Right lobe of liver (tissue), 6 donors: ENCODE measurements at regions not wholly inside any gene's neighbourhood (a gene's known extent, or its start where the extent isn't known, plus 50 kb on each side); places are given as distances from the start of the nearest gene placed in this dataset.

Experiments
- ATAC-seq, 4 donors: fragments of 200-7000 bp; cut with Tn5 transposase; one replicate each; pipeline ENCODE4 v1.9.1; 2020; ENCODE audit warnings: mild to moderate bottlenecking in 4 of 4, moderate library complexity in 4 of 4
- DNase-seq, 3 donors: peaks; one replicate each; pipeline ENCODE4 v3.0.0-alpha.2; 2020
- H3K27ac ChIP-seq, 3 donors: fragments of 200-600 bp; one replicate each; pipeline ENCODE4 v1.8.0; 2022
- H3K27me3 ChIP-seq, 2 donors: fragments of 200-600 bp; one replicate each; pipeline ENCODE4 v1.8.0; 2022
- H3K36me3 ChIP-seq, 4 donors: fragments of 200-600 bp; sonication (generic) in 1 of 4; one replicate each; pipeline versions ENCODE4 v1.5.1 to v1.8.0; 2017 to 2022; ENCODE audit warnings: control low read depth in 1 of 4
- H3K4me1 ChIP-seq, 4 donors: fragments of 200-600 bp; sonication (generic) in 1 of 4; one replicate each; pipeline versions ENCODE4 v1.5.1 to v1.8.0; 2017 to 2022; ENCODE audit warnings: control low read depth in 1 of 4
- H3K4me3 ChIP-seq, 3 donors: fragments of 200-600 bp; one replicate each; pipeline ENCODE4 v1.8.0; 2022
- H3K9me3 ChIP-seq, 4 donors: fragments of 200-600 bp; sonication (generic) in 1 of 4; one replicate each; pipeline versions ENCODE4 v1.5.1 to v1.8.0; 2017 to 2022; ENCODE audit warnings: control low read depth in 1 of 4
- CTCF ChIP-seq, 4 donors: fragments of 200-600 bp in 3 of 4; fragments of 450-650 bp in 1 of 4; IDR thresholded peaks; one replicate each; pipeline versions ENCODE4 v1.5.1 to v1.8.0; 2016 to 2022; ENCODE audit warnings: antibody characterized with exemption in 4 of 4, mild to moderate bottlenecking in 2 of 4
- POLR2A ChIP-seq: fragments of 450-650 bp; IDR thresholded peaks from one replicate; pipeline ENCODE4 v1.6.1; 2017; ENCODE audit warnings: antibody characterized with exemption, mild to moderate bottlenecking
- WGBS: methylation state at CpG from one replicate; pipeline ENCODE4 v1.1.6; 2018; ENCODE audit warnings: low coverage, low lambda C conversion rate; ENCODE audit not compliant: insufficient coverage; ENCODE audit errors: missing lambda C conversion rate; 5-methylcytosine and 5-hydroxymethylcytosine counted together
- intact Hi-C, 2 donors: fragments of 100-400 bp; cut with DNase I; formaldehyde crosslinking; loops; one replicate each; pipeline versions ENCODE4 v1.11.2 to v1.14.1; 2022
- donor health status: DM: no; HTN: yes; CAD: no.
- donor health status: DM: no; HTN: no; CAD: no.
- donor health status: DM: no; HTN: no; CAD: no.
- donor health status: DM: no; HTN: yes; CAD: no.
- donor health status: DM: no; HTN: yes; CAD: no.

- TF ChIP-seq POLR2A (no peak), CTCF (IDR thresholded peaks at IDR 0.05) (no peak)
- Histone ChIP-seq H3K36me3 (no peaks in the 10 kb centered on the region), H3K27me3 (no peaks in the 10 kb centered on the region), H3K4me3 (no peak overlapping the region), H3K9me3 (no peaks in the 10 kb centered on the region), H3K4me1 (no peaks in the 10 kb centered on the region), H3K27ac (no peak overlapping the region)
- 39% methylated on average over 2 of the region's 2 CpGs for WGBS
- ATAC-seq (no peak), DNase-seq (no peak)
- intact Hi-C loops, result no loop called here
These were observed 80.2 kb upstream of the KIRREL3 start for GRCh38 chr11:127080735-127081134.

- no peaks in the 10 kb centered on the region for H3K9me3 ChIP-seq
- no peaks in the 10 kb centered on the region for H3K27me3 ChIP-seq
- intact Hi-C loops, result no loop called here
- no peak overlapping the region for H3K27ac ChIP-seq
- DNase-seq (no peak), ATAC-seq (no peak)
- 88% methylated on average over 4 of the region's 4 CpGs for WGBS
- TF ChIP-seq POLR2A, result no peak
- TF ChIP-seq CTCF (IDR thresholded peaks at IDR 0.05), result no peak
- H3K4me1 ChIP-seq, result no peaks in the 10 kb centered on the region
- no peak overlapping the region for H3K4me3 ChIP-seq
- no peaks in the 10 kb centered on the region for H3K36me3 ChIP-seq
These were observed 75.2 kb upstream of the KIRREL3 start for GRCh38 chr11:127075758-127076157.

- intact Hi-C loops, result no loop called here
- WGBS, result 40% methylated on average over 4 of the region's 7 CpGs
- H3K36me3 ChIP-seq, result no peaks in the 10 kb centered on the region
- ATAC-seq, result peak; percentile 75 to 100 (median 82)
- H3K9me3 ChIP-seq, result no peaks in the 10 kb centered on the region
- no peaks in the 10 kb centered on the region for H3K27me3 ChIP-seq
- TF ChIP-seq CTCF (IDR thresholded peaks at IDR 0.05), result peak; percentile 37 to 54 (median 49)
- no peak for TF ChIP-seq POLR2A
- no peak overlapping the region for H3K27ac ChIP-seq
- DNase-seq, result peak in 1 of 3 donors; percentile 58
- no peaks in the 10 kb centered on the region for H3K4me1 ChIP-seq
- no peak overlapping the region for H3K4me3 ChIP-seq
These were observed 73.7 kb upstream of the KIRREL3 start for GRCh38 chr11:127074151-127074761.

- Histone ChIP-seq H3K27me3 (no peaks in the 10 kb centered on the region), H3K36me3 (no peaks in the 10 kb centered on the region), H3K9me3 (no peaks in the 10 kb centered on the region), H3K4me1 (no peaks in the 10 kb centered on the region), H3K4me3 (no peak overlapping the region), H3K27ac (no peak overlapping the region)
- intact Hi-C loops, result no loop called here
- no peak for ATAC-seq
- 62% methylated on average over 3 of the region's 4 CpGs for WGBS
- no peak for TF ChIP-seq CTCF (IDR thresholded peaks at IDR 0.05)
- TF ChIP-seq POLR2A, result no peak
- no peak for DNase-seq
These were observed 73.1 kb upstream of the KIRREL3 start for GRCh38 chr11:127073621-127074020.

GRCh38 chr11:127071606-127072005, 71.0 kb upstream of the KIRREL3 start:
- H3K4me3 ChIP-seq, result no peak overlapping the region
- TF ChIP-seq CTCF (IDR thresholded peaks at IDR 0.05), result no peak
- no peak for TF ChIP-seq POLR2A
- H3K4me1 ChIP-seq, result no peaks in the 10 kb centered on the region
- no peaks in the 10 kb centered on the region for H3K9me3 ChIP-seq
- no peaks in the 10 kb centered on the region for H3K27me3 ChIP-seq
- intact Hi-C loops, result no loop called here
- no peak for ATAC-seq
- H3K27ac ChIP-seq, result no peak overlapping the region
- DNase-seq, result no peak
- H3K36me3 ChIP-seq, result no peaks in the 10 kb centered on the region
- WGBS, result 36% methylated on average over 4 of the region's 7 CpGs
